ENCODE measurements at regions not wholly inside any gene's neighbourhood (a gene's known extent, or its start where the extent isn't known, plus 50 kb on each side); places are given as distances from the start of the nearest gene placed in this dataset.

GRCh38 chr18:73733806-73734314 lies 413.8 kb downstream of the FBXO15 start:
- DNase-seq: no peak

- DNase-seq: no peak
Measured at GRCh38 chr18:73733376-73733775, 414.3 kb downstream of the FBXO15 start.

GRCh38 chr18:73728657-73729056 lies 419.0 kb downstream of the FBXO15 start:
- no peak for DNase-seq

- no peak for DNase-seq
Measured at GRCh38 chr18:73724958-73725357, 422.7 kb downstream of the FBXO15 start.

GRCh38 chr18:73719611-73720010 lies 428.0 kb downstream of the FBXO15 start:
- DNase-seq: no peak

GRCh38 chr18:73717570-73717969 lies 430.1 kb downstream of the FBXO15 start:
- no peak for DNase-seq

- DNase-seq: no peak
Measured at GRCh38 chr18:73715210-73715670, 432.4 kb downstream of the FBXO15 start.

GRCh38 chr18:73714466-73714865 lies 433.2 kb downstream of the FBXO15 start:
- DNase-seq: no peak

- DNase-seq: no peak
Measured at GRCh38 chr18:73711256-73711655, 436.4 kb downstream of the FBXO15 start.

GRCh38 chr18:73708591-73708990 lies 439.0 kb downstream of the FBXO15 start:
- DNase-seq: no peak

GRCh38 chr18:73707035-73707434 lies 440.6 kb downstream of the FBXO15 start:
- no peak for DNase-seq

GRCh38 chr18:73697353-73697752 lies 450.3 kb downstream of the FBXO15 start:
- no peak for DNase-seq

- DNase-seq: no peak
Measured at GRCh38 chr18:73696698-73697097, 450.9 kb downstream of the FBXO15 start.

GRCh38 chr18:73696171-73696570 lies 451.5 kb downstream of the FBXO15 start:
- no peak for DNase-seq

GRCh38 chr18:73693091-73693490 lies 454.5 kb downstream of the FBXO15 start:
- no peak for DNase-seq

- no peak for DNase-seq
Measured at GRCh38 chr18:73691624-73692023, 456.0 kb downstream of the FBXO15 start.

GRCh38 chr18:73691118-73691517 lies 456.5 kb downstream of the FBXO15 start:
- DNase-seq: no peak

GRCh38 chr18:73690222-73690621 lies 457.4 kb downstream of the FBXO15 start:
- no peak for DNase-seq

- DNase-seq: no peak
Measured at GRCh38 chr18:73688851-73689711, 458.6 kb downstream of the FBXO15 start.

GRCh38 chr18:73688161-73688560 lies 459.5 kb downstream of the FBXO15 start:
- no peak for DNase-seq

- no peak for DNase-seq
Measured at GRCh38 chr18:73684647-73685046, 463.0 kb downstream of the FBXO15 start.

- DNase-seq: no peak
Measured at GRCh38 chr18:73683409-73684238, 464.0 kb downstream of the FBXO15 start.

GRCh38 chr18:73681912-73682311 lies 465.7 kb downstream of the FBXO15 start:
- no peak for DNase-seq

Data from right kidney (tissue), 1 donor.